Nephron (organoid): ENCODE measurements at regions not wholly inside any gene's neighbourhood (a gene's known extent, or its start where the extent isn't known, plus 50 kb on each side); places are given as distances from the start of the nearest gene placed in this dataset.
A peak's percentile ranks its signal among the peaks of the same experiment; 100 is the strongest.

ENCODE experiments used
- H3K27ac Mint-ChIP-seq, 3 experiments: 2 replicates each; pipeline ENCODE4 v1.8.0; 2020; ENCODE audit warnings: mixed read lengths in 3 of 3, mild to moderate bottlenecking in 2 of 3, moderate library complexity in 1 of 3
- H3K27me3 Mint-ChIP-seq: 2 replicates; pipeline ENCODE4 v1.8.0; 2021; ENCODE audit warnings: low read depth, mild to moderate bottlenecking, moderate library complexity, mixed read lengths
- H3K36me3 Mint-ChIP-seq: 2 replicates; pipeline ENCODE4 v1.8.0; 2020; ENCODE audit warnings: low read depth, mixed read lengths
- H3K4me1 Mint-ChIP-seq: 2 replicates; pipeline ENCODE4 v1.8.0; 2020; ENCODE audit warnings: mixed read lengths
- H3K4me3 Mint-ChIP-seq, 3 experiments: 2 replicates each; pipeline ENCODE4 v1.8.0; 2020; ENCODE audit warnings: mild to moderate bottlenecking in 3 of 3, mixed read lengths in 3 of 3, moderate library complexity in 2 of 3
- H3K9me3 Mint-ChIP-seq: 2 replicates; pipeline ENCODE4 v1.8.0; 2020; ENCODE audit warnings: mixed read lengths
- TF ChIP-seq, protein P1 (sequence below), 3 experiments: fragments of 200-600 bp; sonication (generic); IDR thresholded peaks; one replicate each; pipeline ENCODE4 v1.5.0; 2021; ENCODE audit warnings: antibody characterized with exemption in 3 of 3; ENCODE audit not compliant: unreplicated experiment in 3 of 3

DNA sequence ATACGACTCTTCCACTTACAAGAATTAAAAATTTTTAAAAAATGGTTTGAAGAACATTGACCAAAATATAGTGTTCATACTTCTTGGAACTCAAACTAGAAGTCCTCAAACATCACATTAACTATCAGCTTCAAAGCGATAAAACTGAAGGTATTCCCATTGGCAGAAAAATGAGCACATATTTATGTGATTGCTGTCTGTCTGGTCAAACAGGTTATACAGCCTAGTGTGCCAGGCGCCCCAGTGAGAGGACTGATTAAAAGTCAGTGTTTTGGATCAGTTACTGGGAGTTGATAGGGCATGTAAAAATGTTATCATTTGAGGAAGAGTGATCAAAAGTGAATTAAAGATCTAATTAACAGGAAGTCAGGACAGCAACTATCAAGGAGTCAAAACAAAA lies 738.8 kb downstream of the HDGFL1 start:
- no peaks in the 10 kb centered on the region for H3K36me3 Mint-ChIP-seq
- H3K9me3 Mint-ChIP-seq, result no peaks in the 10 kb centered on the region
- TF ChIP-seq, protein P1, sequence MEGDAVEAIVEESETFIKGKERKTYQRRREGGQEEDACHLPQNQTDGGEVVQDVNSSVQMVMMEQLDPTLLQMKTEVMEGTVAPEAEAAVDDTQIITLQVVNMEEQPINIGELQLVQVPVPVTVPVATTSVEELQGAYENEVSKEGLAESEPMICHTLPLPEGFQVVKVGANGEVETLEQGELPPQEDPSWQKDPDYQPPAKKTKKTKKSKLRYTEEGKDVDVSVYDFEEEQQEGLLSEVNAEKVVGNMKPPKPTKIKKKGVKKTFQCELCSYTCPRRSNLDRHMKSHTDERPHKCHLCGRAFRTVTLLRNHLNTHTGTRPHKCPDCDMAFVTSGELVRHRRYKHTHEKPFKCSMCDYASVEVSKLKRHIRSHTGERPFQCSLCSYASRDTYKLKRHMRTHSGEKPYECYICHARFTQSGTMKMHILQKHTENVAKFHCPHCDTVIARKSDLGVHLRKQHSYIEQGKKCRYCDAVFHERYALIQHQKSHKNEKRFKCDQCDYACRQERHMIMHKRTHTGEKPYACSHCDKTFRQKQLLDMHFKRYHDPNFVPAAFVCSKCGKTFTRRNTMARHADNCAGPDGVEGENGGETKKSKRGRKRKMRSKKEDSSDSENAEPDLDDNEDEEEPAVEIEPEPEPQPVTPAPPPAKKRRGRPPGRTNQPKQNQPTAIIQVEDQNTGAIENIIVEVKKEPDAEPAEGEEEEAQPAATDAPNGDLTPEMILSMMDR (IDR thresholded peaks at IDR 0.05; ENCODE audit: unreplicated experiment in 3 of 3), result no peak
- peaks cover 9% of the 10 kb centered on the region for H3K4me1 Mint-ChIP-seq
- H3K27ac Mint-ChIP-seq, result no peak overlapping the region
- H3K4me3 Mint-ChIP-seq, result no peak overlapping the region
- no peaks in the 10 kb centered on the region for H3K27me3 Mint-ChIP-seq

DNA sequence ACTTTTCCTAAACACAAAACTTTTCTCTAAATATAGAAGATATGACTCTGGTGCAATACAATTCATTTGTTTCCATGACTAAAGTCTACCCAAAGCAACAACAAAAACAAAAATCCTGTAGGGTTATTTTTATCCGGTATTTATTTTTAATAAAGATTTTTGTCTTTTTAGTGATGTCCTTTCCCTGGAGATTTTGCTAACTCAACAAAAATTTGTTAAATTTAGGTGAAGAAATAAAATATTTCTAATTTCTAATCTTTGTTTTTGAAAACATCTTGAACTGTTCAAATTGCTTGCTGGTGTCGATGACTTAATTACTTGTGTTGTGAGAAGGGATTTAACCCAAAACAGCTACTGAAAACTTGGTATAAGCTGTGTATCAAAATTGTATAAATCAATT lies 741.8 kb downstream of the HDGFL1 start:
- no peaks in the 10 kb centered on the region for H3K4me1 Mint-ChIP-seq
- H3K27me3 Mint-ChIP-seq, result no peaks in the 10 kb centered on the region
- TF ChIP-seq, protein P1 (IDR thresholded peaks at IDR 0.05; ENCODE audit: unreplicated experiment in 3 of 3), result no peak
- H3K4me3 Mint-ChIP-seq, result no peak overlapping the region
- H3K27ac Mint-ChIP-seq, result no peak overlapping the region
- H3K36me3 Mint-ChIP-seq, result no peaks in the 10 kb centered on the region
- H3K9me3 Mint-ChIP-seq, result no peaks in the 10 kb centered on the region

GRCh38 chr6:23316131-23316530 lies 746.8 kb downstream of the HDGFL1 start:
- Mint-ChIP-seq H3K36me3 (no peaks in the 10 kb centered on the region), H3K4me1 (peaks cover 14% of the 10 kb centered on the region), H3K4me3 (no peak overlapping the region), H3K27me3 (no peaks in the 10 kb centered on the region), H3K9me3 (no peaks in the 10 kb centered on the region), H3K27ac (no peak overlapping the region)
- TF ChIP-seq, protein P1 (IDR thresholded peaks at IDR 0.05; ENCODE audit: unreplicated experiment in 3 of 3), result no peak

GRCh38 chr6:23316931-23317330 lies 747.6 kb downstream of the HDGFL1 start:
- Mint-ChIP-seq H3K36me3 (no peaks in the 10 kb centered on the region), H3K4me1 (peaks cover 14% of the 10 kb centered on the region), H3K27ac (no peak overlapping the region), H3K4me3 (no peak overlapping the region), H3K27me3 (no peaks in the 10 kb centered on the region), H3K9me3 (no peaks in the 10 kb centered on the region)
- TF ChIP-seq, protein P1 (IDR thresholded peaks at IDR 0.05; ENCODE audit: unreplicated experiment in 3 of 3), result no peak

DNA sequence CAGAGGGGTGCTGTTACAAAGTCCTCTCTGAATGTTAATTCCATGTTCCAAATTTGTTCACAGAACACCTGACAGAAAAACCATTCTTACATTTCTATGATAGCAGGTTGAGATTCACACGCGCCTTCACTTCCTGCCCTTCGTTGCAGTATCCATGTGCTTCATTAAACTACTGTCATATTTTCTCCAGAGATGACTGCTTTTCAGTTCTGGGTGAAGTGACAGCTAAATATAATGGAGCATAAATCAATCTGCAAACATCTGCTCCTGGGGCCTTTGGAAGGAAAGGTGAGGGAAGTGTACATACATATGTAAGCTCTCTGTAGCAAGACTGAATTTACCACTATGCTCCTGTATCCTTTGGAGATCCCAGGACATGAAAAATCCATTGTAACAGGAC lies 750.2 kb downstream of the HDGFL1 start:
- Mint-ChIP-seq H3K36me3 (no peaks in the 10 kb centered on the region), H3K27ac (peak overlapping the region in 1 of 3 experiments; percentile 0), H3K4me3 (no peak overlapping the region), H3K27me3 (no peaks in the 10 kb centered on the region), H3K9me3 (no peaks in the 10 kb centered on the region), H3K4me1 (peaks cover 15% of the 10 kb centered on the region)
- TF ChIP-seq, protein P1 (IDR thresholded peaks at IDR 0.05; ENCODE audit: unreplicated experiment in 3 of 3), result no peak

- Mint-ChIP-seq H3K4me1 (peaks cover 24% of the 10 kb centered on the region), H3K27me3 (no peaks in the 10 kb centered on the region), H3K4me3 (no peak overlapping the region), H3K27ac (peak overlapping the region in 1 of 3 experiments; percentile 0), H3K36me3 (no peaks in the 10 kb centered on the region), H3K9me3 (no peaks in the 10 kb centered on the region)
- TF ChIP-seq, protein P1 (IDR thresholded peaks at IDR 0.05; ENCODE audit: unreplicated experiment in 3 of 3), result no peak
Observed at GRCh38 chr6:23320471-23321015, 751.2 kb downstream of the HDGFL1 start.
